ENCODE measurements at regions not wholly inside any gene's neighbourhood (a gene's known extent, or its start where the extent isn't known, plus 50 kb on each side); places are given as distances from the start of the nearest gene placed in this dataset.

DNA sequence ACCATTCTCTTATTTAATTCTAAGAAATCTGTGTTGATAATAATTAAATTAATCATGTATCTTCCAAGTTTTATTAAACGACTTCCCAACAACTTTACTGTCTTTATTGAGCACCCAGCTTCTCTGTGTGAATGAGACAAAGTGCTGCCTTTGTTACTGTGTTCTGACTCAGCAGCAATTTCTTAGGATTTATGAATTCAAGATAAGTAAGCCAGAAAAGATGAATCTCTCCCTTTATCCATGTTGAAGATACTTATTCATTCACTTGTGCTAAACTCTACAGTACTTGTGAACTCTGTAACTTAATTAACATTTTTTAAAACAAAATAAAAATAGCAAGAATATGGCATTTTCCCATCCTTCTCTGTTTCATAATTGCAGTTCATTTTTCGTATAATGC lies 1403.3 kb upstream of the DDX18 start:
- Histone ChIP-seq H3K4me1 (ENCODE audit: control insufficient read depth in 3 of 3, insufficient read depth in 2 of 3, low read depth in 1 of 3, low read length in 2 of 3) (no peaks in the 10 kb centered on the region), H3K27me3 (ENCODE audit: control insufficient read depth in 3 of 3, insufficient read depth in 3 of 3, low read length in 3 of 3) (no peaks in the 10 kb centered on the region), H3K27ac (ENCODE audit: low read depth in 1 of 3, low read length in 2 of 3) (no peak overlapping the region), H3K4me3 (ENCODE audit: low read depth in 1 of 3, low read length in 3 of 3) (no peak overlapping the region), H3K36me3 (ENCODE audit: control insufficient read depth in 3 of 3, insufficient read depth in 2 of 3, low read depth in 1 of 3, low read length in 3 of 3) (no peaks in the 10 kb centered on the region), H3K9me3 (ENCODE audit: control insufficient read depth in 2 of 2, insufficient read depth in 1 of 2, low read depth in 1 of 2, low read length in 1 of 2) (peaks cover 5 to 10% of the 10 kb centered on the region in 2 donors)
- DNase-seq (no peak), FAIRE-seq (no peak)
- WGBS, 3 donors = 40 to 44% (median 42%) methylated on average over 2 of the region's 2 CpGs

DNA sequence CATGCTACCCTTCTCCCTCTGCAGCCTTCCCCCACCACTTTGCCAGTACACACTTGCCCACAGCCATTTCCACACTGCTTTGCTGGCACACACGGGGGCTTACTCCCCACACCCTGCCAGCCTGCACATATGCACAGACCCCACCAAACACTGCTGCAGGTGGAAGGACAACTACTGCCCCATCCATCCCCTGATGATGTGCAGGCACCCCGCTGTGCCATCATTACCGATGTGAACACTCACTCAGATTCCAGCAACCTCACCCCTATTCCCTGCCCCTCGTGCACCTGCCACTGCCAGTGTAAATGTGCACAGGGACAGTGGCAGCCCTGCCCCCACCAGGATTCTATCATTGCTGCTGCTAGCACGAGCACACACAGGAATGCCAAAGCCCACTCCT lies 1400.8 kb upstream of the DDX18 start:
- no peaks in the 10 kb centered on the region for H3K36me3 ChIP-seq (ENCODE audit: control insufficient read depth in 3 of 3, insufficient read depth in 2 of 3, low read depth in 1 of 3, low read length in 3 of 3)
- 70 to 77% (median 74%) methylated on average over 5 of the region's 5 CpGs for WGBS, 3 donors
- H3K4me1 ChIP-seq (ENCODE audit: control insufficient read depth in 3 of 3, insufficient read depth in 2 of 3, low read depth in 1 of 3, low read length in 2 of 3) = no peaks in the 10 kb centered on the region
- no peak for FAIRE-seq
- peaks cover 5 to 10% of the 10 kb centered on the region in 2 donors for H3K9me3 ChIP-seq (ENCODE audit: control insufficient read depth in 2 of 2, insufficient read depth in 1 of 2, low read depth in 1 of 2, low read length in 1 of 2)
- H3K4me3 ChIP-seq (ENCODE audit: low read depth in 1 of 3, low read length in 3 of 3) = no peak overlapping the region
- H3K27me3 ChIP-seq (ENCODE audit: control insufficient read depth in 3 of 3, insufficient read depth in 3 of 3, low read length in 3 of 3) = no peaks in the 10 kb centered on the region
- no peak overlapping the region for H3K27ac ChIP-seq (ENCODE audit: low read depth in 1 of 3, low read length in 2 of 3)
- DNase-seq = no peak

DNA sequence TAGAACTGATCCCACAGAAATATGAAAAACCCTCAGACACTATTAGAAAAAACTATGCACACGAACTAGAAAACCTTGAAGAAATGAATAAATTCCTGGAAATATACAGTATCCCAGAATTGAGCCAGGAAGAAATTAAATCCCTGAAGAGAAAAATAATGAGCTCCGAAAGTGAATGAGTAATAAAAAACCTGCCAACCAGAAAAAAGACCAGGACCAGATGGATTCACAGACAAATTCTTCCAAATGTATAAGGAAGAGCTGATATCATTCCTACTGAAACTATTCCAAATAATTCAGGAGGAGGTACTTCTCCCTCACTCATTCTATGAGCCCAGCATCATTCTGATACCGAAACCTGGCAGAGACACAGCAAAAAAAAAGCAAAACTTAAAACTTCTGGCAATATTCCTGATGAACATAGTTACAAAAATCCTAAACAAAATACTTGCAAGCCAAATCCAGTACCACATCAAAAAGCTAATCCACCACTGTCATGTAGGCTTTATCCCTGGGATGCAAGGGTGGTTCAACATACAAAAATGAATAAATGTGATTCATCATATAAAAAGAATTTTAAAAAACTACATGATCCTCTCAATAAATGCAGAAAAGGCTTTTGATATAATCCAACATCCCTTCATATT lies 1397.6 kb upstream of the DDX18 start:
- H3K36me3 ChIP-seq (ENCODE audit: control insufficient read depth in 3 of 3, insufficient read depth in 2 of 3, low read depth in 1 of 3, low read length in 3 of 3) = no peaks in the 10 kb centered on the region
- H3K27ac ChIP-seq (ENCODE audit: low read depth in 1 of 3, low read length in 2 of 3) = no peak overlapping the region
- no peak for DNase-seq
- no peaks in the 10 kb centered on the region for H3K4me1 ChIP-seq (ENCODE audit: control insufficient read depth in 3 of 3, insufficient read depth in 2 of 3, low read depth in 1 of 3, low read length in 2 of 3)
- no peaks in the 10 kb centered on the region for H3K27me3 ChIP-seq (ENCODE audit: control insufficient read depth in 3 of 3, insufficient read depth in 3 of 3, low read length in 3 of 3)
- no peak for FAIRE-seq
- no peak overlapping the region for H3K4me3 ChIP-seq (ENCODE audit: low read depth in 1 of 3, low read length in 3 of 3)
- 45 to 64% (median 58%) methylated on average over 3 of the region's 3 CpGs for WGBS, 3 donors
- H3K9me3 ChIP-seq (ENCODE audit: control insufficient read depth in 2 of 2, insufficient read depth in 1 of 2, low read depth in 1 of 2, low read length in 1 of 2) = peaks cover 5 to 13% of the 10 kb centered on the region in 2 donors

DNA sequence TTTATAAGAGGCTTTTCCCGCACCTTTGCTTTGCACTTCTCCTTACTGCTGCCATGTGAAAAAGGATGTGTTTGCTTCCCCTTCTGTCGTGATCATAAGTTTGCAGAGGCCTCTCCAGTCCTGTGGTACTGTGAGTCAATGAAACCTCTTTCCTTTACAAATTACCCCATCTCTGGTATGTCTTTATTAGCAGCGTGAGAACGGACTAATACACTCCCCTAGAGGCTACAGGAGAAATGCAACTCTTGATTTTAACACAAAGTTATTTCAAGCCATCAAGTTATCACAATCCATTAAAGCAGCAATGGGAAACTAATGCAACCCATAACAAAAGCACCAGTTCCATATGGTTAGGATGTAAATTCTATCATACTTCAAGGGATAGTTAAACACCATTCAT lies 1378.8 kb upstream of the DDX18 start:
- FAIRE-seq (no peak), DNase-seq (no peak)
- Histone ChIP-seq H3K4me3 (ENCODE audit: low read depth in 1 of 3, low read length in 3 of 3) (no peak overlapping the region), H3K9me3 (ENCODE audit: control insufficient read depth in 2 of 2, insufficient read depth in 1 of 2, low read depth in 1 of 2, low read length in 1 of 2) (peaks cover 0 to 6% of the 10 kb centered on the region in 2 donors), H3K27me3 (ENCODE audit: control insufficient read depth in 3 of 3, insufficient read depth in 3 of 3, low read length in 3 of 3) (no peaks in the 10 kb centered on the region), H3K36me3 (ENCODE audit: control insufficient read depth in 3 of 3, insufficient read depth in 2 of 3, low read depth in 1 of 3, low read length in 3 of 3) (no peaks in the 10 kb centered on the region), H3K27ac (ENCODE audit: low read depth in 1 of 3, low read length in 2 of 3) (no peak overlapping the region), H3K4me1 (ENCODE audit: control insufficient read depth in 3 of 3, insufficient read depth in 2 of 3, low read depth in 1 of 3, low read length in 2 of 3) (no peaks in the 10 kb centered on the region)
- WGBS, 3 donors = 50 to 64% (median 57%) methylated on average over 4 of the region's 4 CpGs

DNA sequence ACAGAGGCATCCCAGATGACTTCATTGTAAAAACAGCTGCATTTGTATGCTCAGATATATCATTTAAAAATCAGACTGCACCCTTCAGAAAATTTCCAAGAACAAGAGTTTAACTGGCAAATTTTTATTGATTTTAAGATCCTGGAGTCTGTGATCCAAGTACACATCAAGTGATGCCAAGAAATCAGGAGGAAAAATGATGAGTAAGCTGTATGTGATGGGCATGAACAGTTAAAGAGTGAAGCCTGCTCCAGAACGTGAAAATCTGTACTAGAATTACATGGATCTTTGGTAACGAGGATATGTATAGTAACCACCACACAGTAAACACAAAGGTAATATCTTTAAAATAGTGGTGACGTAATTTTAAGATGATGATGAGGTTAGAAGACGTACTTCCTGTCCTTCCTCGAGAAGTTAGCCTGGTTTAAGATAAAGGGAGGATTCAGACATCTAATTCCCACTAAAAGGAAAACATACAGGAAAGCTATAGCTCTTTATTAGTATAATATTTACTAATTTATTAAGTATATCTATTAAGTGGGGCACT lies 1374.3 kb upstream of the DDX18 start:
- Histone ChIP-seq H3K27me3 (ENCODE audit: control insufficient read depth in 3 of 3, insufficient read depth in 3 of 3, low read length in 3 of 3) (no peaks in the 10 kb centered on the region), H3K27ac (ENCODE audit: low read depth in 1 of 3, low read length in 2 of 3) (no peak overlapping the region), H3K4me1 (ENCODE audit: control insufficient read depth in 3 of 3, insufficient read depth in 2 of 3, low read depth in 1 of 3, low read length in 2 of 3) (no peaks in the 10 kb centered on the region), H3K9me3 (ENCODE audit: control insufficient read depth in 2 of 2, insufficient read depth in 1 of 2, low read depth in 1 of 2, low read length in 1 of 2) (peaks cover 0 to 7% of the 10 kb centered on the region in 2 donors), H3K4me3 (ENCODE audit: low read depth in 1 of 3, low read length in 3 of 3) (no peak overlapping the region), H3K36me3 (ENCODE audit: control insufficient read depth in 3 of 3, insufficient read depth in 2 of 3, low read depth in 1 of 3, low read length in 3 of 3) (no peaks in the 10 kb centered on the region)
- FAIRE-seq = no peak
- WGBS, 3 donors = 53 to 69% (median 56%) methylated on average over 5 of the region's 5 CpGs
- no peak for DNase-seq

DNA sequence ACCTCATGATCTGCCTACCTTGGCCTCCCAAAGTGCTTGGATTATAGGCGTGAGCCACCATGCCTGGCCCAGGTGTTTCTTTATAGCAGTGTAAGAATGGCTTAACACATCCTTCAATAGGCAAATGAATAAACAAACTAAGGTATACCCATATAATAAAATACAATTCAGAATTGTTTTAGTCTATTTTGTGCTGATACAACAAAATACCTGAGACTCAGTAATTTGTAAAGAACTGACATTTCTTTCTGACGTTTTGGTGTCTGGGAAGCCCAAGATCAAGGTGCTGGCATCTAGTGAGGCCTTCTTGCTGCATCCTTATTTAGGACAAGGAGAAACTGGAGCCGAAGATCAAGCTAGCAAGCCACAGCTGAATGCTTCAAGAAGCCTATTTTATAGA lies 1372.1 kb upstream of the DDX18 start:
- Histone ChIP-seq H3K36me3 (ENCODE audit: control insufficient read depth in 3 of 3, insufficient read depth in 2 of 3, low read depth in 1 of 3, low read length in 3 of 3) (no peaks in the 10 kb centered on the region), H3K27ac (ENCODE audit: low read depth in 1 of 3, low read length in 2 of 3) (no peak overlapping the region), H3K4me3 (ENCODE audit: low read depth in 1 of 3, low read length in 3 of 3) (no peak overlapping the region), H3K4me1 (ENCODE audit: control insufficient read depth in 3 of 3, insufficient read depth in 2 of 3, low read depth in 1 of 3, low read length in 2 of 3) (no peaks in the 10 kb centered on the region), H3K9me3 (ENCODE audit: control insufficient read depth in 2 of 2, insufficient read depth in 1 of 2, low read depth in 1 of 2, low read length in 1 of 2) (peaks cover 0 to 7% of the 10 kb centered on the region in 2 donors), H3K27me3 (ENCODE audit: control insufficient read depth in 3 of 3, insufficient read depth in 3 of 3, low read length in 3 of 3) (no peaks in the 10 kb centered on the region)
- WGBS, 3 donors = 57 to 73% (median 67%) methylated on average over 3 of the region's 3 CpGs
- FAIRE-seq (no peak), DNase-seq (no peak)

DNA sequence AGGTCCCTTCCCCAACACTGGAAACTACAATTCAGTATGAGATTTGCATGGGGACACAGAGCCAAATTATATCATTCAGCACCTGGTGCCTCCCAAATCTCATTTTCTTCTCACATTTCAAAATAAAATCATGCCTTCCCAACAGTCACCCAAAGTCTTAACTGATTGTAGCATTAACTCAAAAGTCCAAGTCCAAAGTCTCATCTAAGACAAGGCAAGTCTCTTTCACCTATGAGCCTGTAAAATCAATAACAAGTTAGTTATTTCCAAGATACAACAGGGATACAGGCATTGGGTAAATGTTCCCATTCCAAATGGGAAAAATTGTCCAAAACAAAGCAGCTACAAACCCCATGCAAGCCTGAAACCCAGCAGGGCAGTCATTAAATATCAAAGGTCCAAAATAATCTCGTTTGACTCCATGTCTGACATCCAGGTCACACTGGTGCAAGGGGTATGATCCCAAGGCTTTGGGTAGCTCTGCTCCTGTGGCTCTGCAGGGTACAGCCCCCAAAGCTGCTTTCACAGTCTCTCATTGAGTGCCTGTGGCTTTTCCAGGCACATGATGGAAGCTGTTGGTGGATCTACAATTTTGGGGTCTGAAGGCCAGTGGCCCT lies 1370.1 kb upstream of the DDX18 start:
- FAIRE-seq = no peak
- peaks cover 0 to 7% of the 10 kb centered on the region in 2 donors for H3K9me3 ChIP-seq (ENCODE audit: control insufficient read depth in 2 of 2, insufficient read depth in 1 of 2, low read depth in 1 of 2, low read length in 1 of 2)
- H3K36me3 ChIP-seq (ENCODE audit: control insufficient read depth in 3 of 3, insufficient read depth in 2 of 3, low read depth in 1 of 3, low read length in 3 of 3) = no peaks in the 10 kb centered on the region
- H3K27me3 ChIP-seq (ENCODE audit: control insufficient read depth in 3 of 3, insufficient read depth in 3 of 3, low read length in 3 of 3) = no peaks in the 10 kb centered on the region
- no peak for DNase-seq
- no peak overlapping the region for H3K4me3 ChIP-seq (ENCODE audit: low read depth in 1 of 3, low read length in 3 of 3)
- no peaks in the 10 kb centered on the region for H3K4me1 ChIP-seq (ENCODE audit: control insufficient read depth in 3 of 3, insufficient read depth in 2 of 3, low read depth in 1 of 3, low read length in 2 of 3)
- 14 to 58% (median 19%) methylated on average over 1 of the region's 1 CpG for WGBS, 3 donors
- H3K27ac ChIP-seq (ENCODE audit: low read depth in 1 of 3, low read length in 2 of 3) = no peak overlapping the region

DNA sequence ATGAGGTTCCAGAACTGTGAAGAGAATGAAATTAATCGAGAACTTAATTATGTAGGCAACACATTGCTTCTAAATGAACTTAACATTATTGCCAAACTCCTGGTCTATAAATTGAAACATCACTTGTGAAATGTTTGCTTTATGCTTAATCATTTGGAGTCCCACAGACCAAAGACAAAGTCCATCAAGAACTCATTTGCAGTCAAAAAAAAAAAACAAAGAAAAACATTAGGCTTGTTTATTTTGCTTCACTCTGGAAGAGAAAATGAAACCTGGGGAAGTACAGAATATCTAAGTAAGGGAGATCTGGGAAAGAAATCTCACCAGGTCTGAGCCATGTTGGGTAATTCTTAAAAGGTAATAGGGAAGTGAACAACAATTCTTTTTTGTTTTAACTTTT lies 1363.5 kb upstream of the DDX18 start:
- H3K4me3 ChIP-seq (ENCODE audit: low read depth in 1 of 3, low read length in 3 of 3) = no peak overlapping the region
- H3K36me3 ChIP-seq (ENCODE audit: control insufficient read depth in 3 of 3, insufficient read depth in 2 of 3, low read depth in 1 of 3, low read length in 3 of 3) = no peaks in the 10 kb centered on the region
- FAIRE-seq (no peak), DNase-seq (no peak)
- WGBS, 3 donors = 37 to 79% (median 48%) methylated on average over 1 of the region's 1 CpG
- H3K9me3 ChIP-seq (ENCODE audit: control insufficient read depth in 2 of 2, insufficient read depth in 1 of 2, low read depth in 1 of 2, low read length in 1 of 2) = peaks cover 0 to 6% of the 10 kb centered on the region in 2 donors
- no peaks in the 10 kb centered on the region for H3K4me1 ChIP-seq (ENCODE audit: control insufficient read depth in 3 of 3, insufficient read depth in 2 of 3, low read depth in 1 of 3, low read length in 2 of 3)
- H3K27me3 ChIP-seq (ENCODE audit: control insufficient read depth in 3 of 3, insufficient read depth in 3 of 3, low read length in 3 of 3) = no peaks in the 10 kb centered on the region
- no peak overlapping the region for H3K27ac ChIP-seq (ENCODE audit: low read depth in 1 of 3, low read length in 2 of 3)
